Glomerular visceral epithelial cell (primary cell): ENCODE measurements at regions not wholly inside any gene's neighbourhood (a gene's known extent, or its start where the extent isn't known, plus 50 kb on each side); places are given as distances from the start of the nearest gene placed in this dataset.

ENCODE experiments used
- DNase-seq: peaks from one replicate; pipeline ENCODE4 v3.0.0-alpha.2; 2016; ENCODE audit errors: extremely low spot score

GRCh38 chr13:73464758-73465616 lies 406.2 kb downstream of the KLF5 start:
- DNase-seq: no peak

DNA sequence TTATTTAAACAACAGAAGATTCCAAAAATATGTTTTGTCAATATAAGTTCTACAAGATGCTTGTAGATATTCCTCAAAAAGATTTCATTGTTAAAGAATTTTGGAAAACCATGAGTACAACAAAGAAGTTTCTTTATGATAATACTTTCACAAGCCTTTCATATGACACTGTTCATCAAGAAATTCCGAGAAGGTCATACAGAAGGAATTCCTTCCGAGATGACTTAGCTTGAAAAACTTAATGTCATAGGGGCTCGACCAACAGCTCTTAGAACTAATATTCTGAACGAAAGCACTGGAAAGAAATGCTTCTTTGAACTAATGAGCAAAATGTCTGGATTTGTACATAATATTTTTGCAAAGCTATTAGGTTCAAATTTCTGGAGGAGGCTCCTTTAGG lies 403.4 kb downstream of the KLF5 start:
- no peak for DNase-seq

DNA sequence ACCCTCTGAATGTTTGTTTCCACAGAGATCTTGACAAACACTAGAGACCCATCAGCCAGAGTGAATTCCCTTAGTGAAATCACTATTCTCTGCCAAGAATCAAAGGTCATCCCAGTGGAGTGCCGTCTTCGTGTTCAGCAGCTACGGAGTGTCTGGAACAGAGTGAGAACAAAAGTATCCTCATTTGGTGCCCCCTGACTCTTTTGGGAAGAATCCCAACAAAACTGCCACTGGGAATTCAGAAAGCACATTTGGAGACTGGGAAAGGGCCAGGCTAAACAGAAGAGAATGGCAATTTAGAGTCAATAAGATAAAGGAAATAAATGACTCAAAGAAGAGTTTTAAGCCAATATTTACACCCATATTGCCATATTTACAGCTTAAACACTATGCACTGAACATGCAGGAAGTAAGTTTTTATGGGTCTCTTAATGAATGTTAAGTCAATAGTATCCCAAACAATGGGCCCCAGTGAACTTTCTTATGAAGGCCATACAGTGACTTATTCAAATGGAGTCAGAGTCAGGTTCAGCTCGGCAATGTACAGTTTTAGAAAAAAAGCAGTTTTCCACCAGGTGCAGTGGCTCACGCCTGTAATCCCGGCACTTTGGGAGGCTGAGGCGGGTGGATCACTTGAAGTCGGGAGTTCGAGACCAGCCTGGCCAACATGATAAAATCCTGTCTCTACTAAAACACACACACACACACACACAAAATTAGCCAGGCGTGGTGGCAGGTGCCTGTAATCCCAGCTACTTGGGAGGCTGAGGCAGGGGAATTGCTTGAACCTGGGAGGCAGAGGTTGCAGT lies 392.6 kb downstream of the KLF5 start:
- DNase-seq: no peak

DNA sequence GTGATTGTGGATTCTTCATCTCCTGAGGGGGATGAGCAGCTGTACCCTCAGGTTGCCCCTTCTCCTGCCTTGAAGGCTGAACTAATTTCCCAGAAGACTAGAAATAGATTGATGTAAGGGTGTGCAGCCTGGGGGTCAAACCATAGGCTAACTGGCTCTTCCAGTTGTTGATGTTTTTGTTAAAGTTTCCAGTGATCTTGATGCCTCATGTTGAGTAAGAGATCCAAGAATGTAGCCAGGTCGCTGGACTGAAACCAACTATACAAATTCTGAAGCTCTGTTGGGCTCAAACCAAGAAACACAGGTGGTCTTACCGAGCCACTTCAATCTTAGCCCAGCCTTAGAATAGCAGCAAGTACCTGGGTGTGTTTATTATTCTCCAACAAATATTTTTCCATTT lies 391.8 kb downstream of the KLF5 start:
- DNase-seq: no peak

- no peak for DNase-seq
Measured at GRCh38 chr13:73449252-73449651, 390.4 kb downstream of the KLF5 start.

GRCh38 chr13:73440296-73440895 lies 381.6 kb downstream of the KLF5 start:
- DNase-seq: no peak

DNA sequence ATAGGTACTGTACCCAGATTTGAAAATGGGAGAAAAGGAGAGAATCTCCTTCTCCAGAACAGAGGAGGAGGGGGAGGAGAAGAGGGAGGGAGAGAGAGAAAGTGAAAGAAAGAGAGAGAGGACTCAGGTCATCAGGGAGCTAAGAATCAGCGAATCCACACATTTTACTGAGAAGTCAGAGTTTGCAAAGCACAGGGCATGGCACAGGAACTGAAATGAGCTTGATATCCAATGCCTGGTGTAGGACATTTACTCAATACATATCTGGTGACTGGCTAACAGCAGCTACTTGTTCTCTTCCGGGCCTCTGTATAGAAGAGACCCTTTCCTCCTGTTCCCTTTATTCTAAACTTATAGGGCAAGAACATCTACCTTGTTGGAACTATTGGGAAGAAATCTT lies 375.1 kb downstream of the KLF5 start:
- no peak for DNase-seq

DNA sequence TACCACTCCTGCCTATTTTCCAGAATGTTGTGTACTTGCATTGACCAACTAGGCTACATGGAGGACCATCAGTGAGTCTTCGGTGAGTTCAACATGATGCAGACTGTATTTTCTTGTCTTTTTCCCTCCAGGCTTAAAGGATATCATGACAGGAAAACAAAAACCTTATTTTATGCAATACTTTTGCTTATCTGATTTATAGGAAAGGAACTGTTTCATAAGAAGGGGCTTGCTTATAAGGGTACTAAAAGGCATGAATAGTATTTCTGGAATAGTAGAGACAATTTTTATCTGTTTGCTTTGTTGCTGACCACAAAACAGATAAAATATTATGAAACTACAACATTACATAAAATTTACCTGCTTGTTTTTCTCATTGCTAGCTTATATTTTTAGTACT lies 374.7 kb downstream of the KLF5 start:
- DNase-seq: no peak

- peak; percentile 5 for DNase-seq
Measured at GRCh38 chr13:73429701-73430100, 370.9 kb downstream of the KLF5 start.

- no peak for DNase-seq
Measured at GRCh38 chr13:73428706-73429105, 369.9 kb downstream of the KLF5 start.

DNA sequence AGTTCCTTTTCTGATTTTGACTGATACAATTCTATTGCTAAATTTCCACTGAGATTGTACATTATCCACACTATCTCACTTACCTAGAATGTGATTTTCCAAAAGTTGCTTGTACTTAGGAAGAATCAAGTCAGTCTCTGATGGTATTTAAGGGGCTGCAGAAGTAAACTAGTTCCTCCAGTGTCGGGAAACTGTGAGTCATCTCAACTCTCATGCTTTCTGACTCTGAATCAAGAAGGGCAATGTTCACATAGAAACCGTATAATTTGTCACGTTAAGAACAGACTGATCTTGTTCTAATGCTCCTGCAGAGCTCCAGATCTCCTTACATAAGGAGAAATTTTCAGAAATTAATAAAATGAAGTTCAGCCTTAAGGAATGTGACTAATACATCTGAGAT lies 369.3 kb downstream of the KLF5 start:
- DNase-seq: peak; percentile 34

DNA sequence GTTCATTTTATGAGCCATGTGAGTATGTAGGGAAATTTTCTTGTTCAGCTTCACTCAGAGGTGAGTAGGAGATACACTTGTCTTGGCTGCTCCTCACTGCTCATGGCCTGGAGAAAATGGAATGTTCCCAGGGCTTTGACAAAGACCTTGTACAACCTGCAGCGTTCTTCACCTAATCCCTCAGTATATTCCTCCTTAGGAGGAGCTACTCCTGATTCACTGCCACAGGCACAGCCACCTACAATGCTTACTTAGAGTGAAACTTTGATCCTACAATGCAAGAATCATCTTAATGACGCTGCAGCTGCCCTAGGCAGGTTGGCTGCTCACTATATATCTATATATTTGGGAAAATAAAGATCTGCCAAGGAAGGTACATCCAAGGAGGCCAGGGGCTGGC lies 364.2 kb downstream of the KLF5 start:
- no peak for DNase-seq

DNA sequence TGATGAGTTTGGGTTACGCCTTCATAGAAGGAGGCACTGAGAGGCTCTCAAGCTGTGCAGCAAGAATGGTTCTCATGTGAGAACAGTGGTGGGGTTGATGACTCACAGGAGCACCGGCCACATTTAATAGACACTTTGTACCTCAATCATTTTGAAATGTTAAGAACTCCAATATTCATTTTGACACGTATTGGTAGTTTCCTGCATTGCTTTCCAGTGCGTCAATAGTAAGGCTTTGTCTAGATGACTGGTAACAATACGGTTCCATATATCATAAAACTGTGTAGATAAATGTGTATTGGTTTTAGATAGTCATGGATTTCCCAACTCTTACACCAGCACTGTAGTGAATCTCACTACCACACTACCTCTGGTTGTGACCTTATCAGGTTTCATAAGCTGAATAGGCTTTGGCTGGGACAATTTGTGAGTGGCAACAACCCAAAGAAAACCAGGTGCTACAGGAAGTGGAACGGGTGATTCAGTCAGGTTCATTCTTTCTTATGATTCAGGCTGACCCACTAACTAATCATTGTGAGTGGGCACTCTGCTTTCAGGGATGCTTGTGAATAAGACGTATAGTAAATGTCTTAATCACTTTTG lies 362.6 kb downstream of the KLF5 start:
- peak; percentile 50 for DNase-seq

- no peak for DNase-seq
Measured at GRCh38 chr13:73419186-73419585, 360.4 kb downstream of the KLF5 start.

DNA sequence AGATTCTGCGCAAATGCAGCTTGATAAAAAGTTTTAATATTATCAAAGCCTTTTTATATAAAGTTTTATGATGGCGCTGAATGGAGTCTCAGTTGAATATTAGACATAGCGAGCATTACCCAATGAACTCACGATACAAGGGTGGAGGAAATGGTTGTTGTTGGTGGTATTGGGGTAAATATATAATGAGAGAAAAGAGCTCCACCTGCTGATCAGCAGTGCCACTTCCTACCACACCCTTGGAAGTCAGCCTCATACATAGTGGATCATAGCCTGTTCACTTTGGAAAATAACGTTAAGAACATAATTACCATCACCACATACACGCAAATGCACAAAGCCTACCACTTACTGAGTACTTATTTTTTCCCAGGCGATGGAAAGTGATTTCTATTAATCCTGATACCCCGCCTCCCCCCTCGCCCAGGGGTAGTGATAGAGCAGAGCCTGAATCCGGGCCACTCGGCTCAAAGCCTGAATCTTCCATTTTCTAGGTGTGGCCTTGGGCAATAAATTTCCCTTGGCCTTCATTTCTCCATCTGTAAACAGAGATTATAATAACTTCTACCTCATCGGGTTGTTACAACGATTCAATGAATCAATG lies 358.3 kb downstream of the KLF5 start:
- DNase-seq: peak; percentile 8

DNA sequence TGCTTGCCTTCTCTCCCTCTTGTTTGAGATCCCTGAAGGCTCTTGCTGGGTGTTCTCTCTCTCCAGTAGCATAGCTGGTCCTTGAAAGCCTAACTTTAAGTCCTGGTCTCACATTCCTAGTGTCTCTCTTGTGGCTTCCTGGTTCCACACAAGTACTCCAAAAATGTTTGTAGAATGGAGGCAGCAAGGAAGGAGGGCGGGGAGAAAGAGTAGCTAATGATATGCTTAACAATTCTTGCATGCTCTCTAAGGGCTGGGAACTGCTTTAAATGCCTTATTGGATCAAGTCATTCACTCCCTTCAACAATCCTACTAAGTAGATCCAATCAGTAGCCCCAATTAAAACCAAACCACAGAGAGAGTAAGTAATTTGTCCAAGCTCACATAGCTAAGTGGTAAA lies 357.3 kb downstream of the KLF5 start:
- no peak for DNase-seq

- no peak for DNase-seq
Measured at GRCh38 chr13:73413656-73414055, 354.9 kb downstream of the KLF5 start.

DNA sequence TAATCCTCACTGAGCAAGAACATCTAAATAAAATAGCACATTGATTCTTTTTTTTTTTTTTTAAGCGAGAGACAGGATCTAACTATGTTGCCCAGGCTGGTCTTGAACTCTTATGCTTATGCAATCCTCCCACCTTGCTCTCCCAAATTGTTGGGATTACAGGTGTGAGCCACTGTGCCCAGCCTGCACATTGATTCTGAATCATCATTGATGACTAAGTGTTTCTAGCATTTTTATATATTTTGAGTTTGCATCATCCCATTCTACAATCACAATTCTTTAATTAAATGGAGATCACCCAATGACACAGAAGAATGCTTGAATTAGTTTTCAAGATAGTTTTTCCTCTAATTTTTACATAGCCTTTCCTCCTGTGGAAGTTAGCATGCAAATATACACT lies 354.1 kb downstream of the KLF5 start:
- no peak for DNase-seq

DNA sequence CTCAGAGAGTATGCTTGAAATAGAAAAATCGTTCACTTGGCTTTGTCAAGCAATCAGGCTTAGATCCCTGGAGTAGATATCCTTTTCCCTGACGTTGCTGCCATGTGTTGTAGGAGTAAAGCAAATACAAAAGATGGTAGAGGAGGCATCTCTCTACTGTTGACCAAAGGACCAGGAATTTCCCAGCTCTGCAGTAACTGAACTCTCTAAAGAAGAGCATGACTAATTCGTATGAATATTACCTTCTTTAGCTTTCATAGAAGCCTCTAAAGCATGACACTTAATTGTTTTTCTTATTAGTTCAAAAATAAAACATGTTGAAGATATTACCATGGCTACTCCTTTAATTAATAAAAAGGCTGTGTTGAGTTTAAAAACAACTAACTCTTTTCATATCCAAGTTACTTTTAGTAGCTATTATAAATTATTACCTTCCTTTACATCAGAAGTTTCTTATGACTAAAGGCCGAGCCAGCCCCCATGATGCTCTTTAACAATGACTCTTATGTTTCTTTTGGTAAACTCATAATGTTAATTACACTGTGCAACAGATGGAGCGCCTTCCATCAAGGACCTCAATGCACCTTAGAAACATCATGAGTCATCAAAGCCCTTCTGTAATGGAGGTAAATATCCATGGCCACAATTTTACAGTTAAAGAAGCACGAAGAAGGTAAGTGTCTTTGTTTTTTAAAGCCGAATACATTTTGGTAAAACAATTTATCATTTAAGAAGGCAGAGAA lies 352.4 kb downstream of the KLF5 start:
- no peak for DNase-seq

GRCh38 chr13:73406454-73406853 lies 347.6 kb downstream of the KLF5 start:
- no peak for DNase-seq

DNA sequence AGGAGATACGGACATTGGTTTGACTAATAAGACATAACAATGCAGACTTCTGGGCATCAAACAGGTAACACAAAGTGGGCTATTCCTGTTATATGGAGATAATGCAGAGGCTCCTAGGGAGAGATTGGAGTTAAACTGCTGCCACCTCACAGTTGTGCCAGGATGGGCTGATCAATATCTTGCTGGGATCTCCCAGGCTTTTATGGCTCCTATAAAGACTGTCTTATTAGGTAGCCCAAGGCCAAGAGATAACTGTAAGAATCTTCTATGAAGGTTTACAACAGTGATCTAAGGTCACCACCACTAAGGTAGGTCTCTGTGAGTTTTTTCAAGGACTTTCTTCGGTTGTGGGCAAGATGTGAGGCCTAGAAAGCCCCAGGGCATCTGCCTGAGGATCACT lies 345.8 kb downstream of the KLF5 start:
- DNase-seq: no peak
